Nephron progenitor cell (in vitro differentiated cells): ENCODE measurements at regions not wholly inside any gene's neighbourhood (a gene's known extent, or its start where the extent isn't known, plus 50 kb on each side); places are given as distances from the start of the nearest gene placed in this dataset.
A peak's percentile ranks its signal among the peaks of the same experiment; 100 is the strongest.

Experiments used
- DNase-seq: peaks from one replicate; pipeline ENCODE4 v3.0.0; 2021
- H3K27ac Mint-ChIP-seq: 2 replicates; pipeline ENCODE4 v1.8.0; 2021; ENCODE audit warnings: mild to moderate bottlenecking, moderate library complexity, mixed read lengths
- H3K27me3 Mint-ChIP-seq: 2 replicates; pipeline ENCODE4 v1.8.0; 2021; ENCODE audit warnings: mild to moderate bottlenecking, low read depth, mixed read lengths; ENCODE audit not compliant: poor library complexity
- H3K36me3 Mint-ChIP-seq: 2 replicates; pipeline ENCODE4 v1.8.0; 2021; ENCODE audit warnings: low read depth, mixed read lengths
- H3K4me1 Mint-ChIP-seq: 2 replicates; pipeline ENCODE4 v1.8.0; 2021; ENCODE audit warnings: mixed read lengths
- H3K4me3 Mint-ChIP-seq: 2 replicates; pipeline ENCODE4 v1.8.0; 2021; ENCODE audit warnings: mild to moderate bottlenecking, moderate library complexity, mixed read lengths
- H3K9me3 Mint-ChIP-seq: 2 replicates; pipeline ENCODE4 v1.8.0; 2021; ENCODE audit warnings: mild to moderate bottlenecking, moderate library complexity, mixed read lengths
- CTCF ChIP-seq: fragments of 200-600 bp; sonication (generic); IDR thresholded peaks from 2 replicates; pipeline ENCODE4 v1.5.0; 2021; ENCODE audit warnings: antibody characterized with exemption

GRCh38 chr6:1081551-1082284 lies 230.2 kb upstream of the FOXQ1 start:
- TF ChIP-seq CTCF = no peak

GRCh38 chr6:1080453-1081337 lies 231.2 kb upstream of the FOXQ1 start:
- no peak for DNase-seq
- TF ChIP-seq CTCF = no peak
- H3K4me1 Mint-ChIP-seq = peaks cover 28% of the 10 kb centered on the region
- no peaks in the 10 kb centered on the region for H3K27me3 Mint-ChIP-seq
- no peak overlapping the region for H3K27ac Mint-ChIP-seq
- no peaks in the 10 kb centered on the region for H3K9me3 Mint-ChIP-seq
- H3K36me3 Mint-ChIP-seq = no peaks in the 10 kb centered on the region
- no peak overlapping the region for H3K4me3 Mint-ChIP-seq

More at GRCh38 chr6:1081551-1082284, 230.2 kb upstream of the FOXQ1 start:
- Mint-ChIP-seq H3K9me3 (no peaks in the 10 kb centered on the region), H3K4me1 (peaks cover 37% of the 10 kb centered on the region), H3K27ac (no peak overlapping the region), H3K36me3 (no peaks in the 10 kb centered on the region), H3K4me3 (no peak overlapping the region), H3K27me3 (no peaks in the 10 kb centered on the region)
- DNase-seq = no peak

GRCh38 chr6:1079525-1079924 lies 232.4 kb upstream of the FOXQ1 start:
- DNase-seq = no peak
- Mint-ChIP-seq H3K27ac (no peak overlapping the region), H3K27me3 (no peaks in the 10 kb centered on the region), H3K4me3 (no peak overlapping the region), H3K9me3 (no peaks in the 10 kb centered on the region), H3K36me3 (no peaks in the 10 kb centered on the region), H3K4me1 (peaks cover 22% of the 10 kb centered on the region)
- TF ChIP-seq CTCF = no peak

GRCh38 chr6:1077478-1078416 lies 234.2 kb upstream of the FOXQ1 start:
- no peak for TF ChIP-seq CTCF
- DNase-seq = no peak
- H3K9me3 Mint-ChIP-seq = no peaks in the 10 kb centered on the region
- H3K27me3 Mint-ChIP-seq = peaks cover 4% of the 10 kb centered on the region
- no peak overlapping the region for H3K4me3 Mint-ChIP-seq
- H3K4me1 Mint-ChIP-seq = peaks cover 22% of the 10 kb centered on the region
- no peaks in the 10 kb centered on the region for H3K36me3 Mint-ChIP-seq
- H3K27ac Mint-ChIP-seq = peak overlapping the region; percentile 88

- DNase-seq = no peak
- Mint-ChIP-seq H3K9me3 (no peaks in the 10 kb centered on the region), H3K4me1 (peaks cover 22% of the 10 kb centered on the region), H3K36me3 (no peaks in the 10 kb centered on the region), H3K4me3 (no peak overlapping the region), H3K27ac (no peak overlapping the region), H3K27me3 (peaks cover 4% of the 10 kb centered on the region)
- no peak for TF ChIP-seq CTCF
These were observed 235.1 kb upstream of the FOXQ1 start for GRCh38 chr6:1076531-1077459.
